ENCODE measurements at regions not wholly inside any gene's neighbourhood (a gene's known extent, or its start where the extent isn't known, plus 50 kb on each side); places are given as distances from the start of the nearest gene placed in this dataset.
"Not testable (repeated sequence)": the region's sequence is repeated elsewhere in the genome, so short reads cannot be mapped to it uniquely, and the experiment has no call there.

GRCh38 chr5:158039441-158039840, 180.5 kb upstream of the CLINT1 start:
- DNase-seq, result no peak

GRCh38 chr5:158036983-158037595, 178.1 kb upstream of the CLINT1 start:
- not testable (repeated sequence) for DNase-seq

- not testable (repeated sequence) for DNase-seq
Measured at GRCh38 chr5:158034586-158034985, 175.6 kb upstream of the CLINT1 start.

- DNase-seq, result no peak
Measured at GRCh38 chr5:158033724-158034123, 174.8 kb upstream of the CLINT1 start.

- no peak for DNase-seq
Measured at GRCh38 chr5:158033076-158033475, 174.1 kb upstream of the CLINT1 start.

GRCh38 chr5:158032246-158032645, 173.3 kb upstream of the CLINT1 start:
- no peak for DNase-seq

GRCh38 chr5:158027806-158028775, 169.1 kb upstream of the CLINT1 start:
- no peak for DNase-seq

- no peak for DNase-seq
Measured at GRCh38 chr5:158026304-158027031, 167.5 kb upstream of the CLINT1 start.

GRCh38 chr5:158023266-158023665, 164.3 kb upstream of the CLINT1 start:
- peak; percentile 42 for DNase-seq

- DNase-seq, result no peak
Measured at GRCh38 chr5:158022837-158023236, 163.9 kb upstream of the CLINT1 start.

GRCh38 chr5:158022393-158022792, 163.4 kb upstream of the CLINT1 start:
- no peak for DNase-seq

GRCh38 chr5:158020555-158021418, 161.8 kb upstream of the CLINT1 start:
- DNase-seq, result peak; percentile 26

GRCh38 chr5:158017469-158017868, 158.5 kb upstream of the CLINT1 start:
- no peak for DNase-seq

- no peak for DNase-seq
Measured at GRCh38 chr5:158014372-158014771, 155.4 kb upstream of the CLINT1 start.

GRCh38 chr5:158013939-158014338, 155.0 kb upstream of the CLINT1 start:
- DNase-seq, result no peak

GRCh38 chr5:158013303-158013702, 154.4 kb upstream of the CLINT1 start:
- DNase-seq, result no peak

- peak; percentile 59 for DNase-seq
Measured at GRCh38 chr5:158011422-158011821, 152.5 kb upstream of the CLINT1 start.

- no peak for DNase-seq
Measured at GRCh38 chr5:158010831-158011230, 151.9 kb upstream of the CLINT1 start.

GRCh38 chr5:158007336-158007735, 148.4 kb upstream of the CLINT1 start:
- DNase-seq, result no peak

- DNase-seq, result no peak
Measured at GRCh38 chr5:157999696-158000095, 140.8 kb upstream of the CLINT1 start.

GRCh38 chr5:157997991-157998504, 139.1 kb upstream of the CLINT1 start:
- no peak for DNase-seq

GRCh38 chr5:157994906-157995519, 136.1 kb upstream of the CLINT1 start:
- peak; percentile 80 for DNase-seq
